GM23338 (cell line): ENCODE measurements at regions not wholly inside any gene's neighbourhood (a gene's known extent, or its start where the extent isn't known, plus 50 kb on each side); places are given as distances from the start of the nearest gene placed in this dataset.

Experiments
- ATAC-seq: fragments of 200-7000 bp; cut with Tn5 transposase; 3 replicates; pipeline ENCODE4 v1.9.1; 2020
- DNase-seq: peaks from one replicate; pipeline ENCODE4 v3.0.0-alpha.2; 2015; ENCODE audit warnings: low spot score
- H2AFZ ChIP-seq: fragments of 200-600 bp; sonication (generic); 2 replicates; pipeline ENCODE4 v1.8.0; 2016; ENCODE audit warnings: antibody characterized with exemption, mild to moderate bottlenecking, moderate library complexity
- H3F3A ChIP-seq: fragments of 200-600 bp; sonication (generic); replicated peaks from 2 replicates; pipeline ENCODE4 v1.8.0; 2017; ENCODE audit warnings: antibody characterized with exemption, mixed run types, low read depth
- H3K27ac ChIP-seq: fragments of 200-600 bp; sonication (generic); 2 replicates; pipeline ENCODE4 v1.6.1; 2016; ENCODE audit warnings: low read depth
- H3K27me3 ChIP-seq: fragments of 200-600 bp; sonication (generic); 2 replicates; pipeline ENCODE4 v1.8.0; 2016; ENCODE audit warnings: mild to moderate bottlenecking, mixed run types, moderate library complexity; ENCODE audit not compliant: insufficient read depth
- H3K36me3 ChIP-seq: fragments of 200-600 bp; sonication (generic); 2 replicates; pipeline ENCODE4 v1.8.0; 2016; ENCODE audit warnings: mild to moderate bottlenecking; ENCODE audit not compliant: insufficient read depth
- H3K4me1 ChIP-seq: fragments of 200-600 bp; sonication (generic); 2 replicates; pipeline ENCODE4 v1.8.0; 2016; ENCODE audit warnings: mild to moderate bottlenecking, moderate library complexity; ENCODE audit not compliant: insufficient read depth
- H3K4me2 ChIP-seq: fragments of 200-600 bp; sonication (generic); 2 replicates; pipeline ENCODE4 v1.7.1; 2017; ENCODE audit warnings: mixed run types
- H3K4me3 ChIP-seq: fragments of 200-600 bp; sonication (generic); 2 replicates; pipeline ENCODE4 v1.6.1; 2016; ENCODE audit warnings: mixed run types
- H3K79me2 ChIP-seq: fragments of 200-600 bp; sonication (generic); replicated peaks from 2 replicates; pipeline ENCODE4 v1.8.0; 2017; ENCODE audit warnings: mild to moderate bottlenecking; ENCODE audit not compliant: insufficient read depth
- H3K9me2 ChIP-seq: fragments of 200-600 bp; sonication (generic); 2 replicates; pipeline ENCODE4 v1.8.0; 2017; ENCODE audit not compliant: insufficient read depth
- H4K20me1 ChIP-seq: fragments of 200-600 bp; sonication (generic); replicated peaks from 2 replicates; pipeline ENCODE4 v1.8.0; 2017; ENCODE audit warnings: mild to moderate bottlenecking; ENCODE audit not compliant: insufficient read depth
- H3K27ac Mint-ChIP-seq: 2 replicates; pipeline ENCODE4 v1.8.0; 2020; ENCODE audit warnings: inconsistent platforms, mild to moderate bottlenecking, moderate library complexity, mixed read lengths
- H3K27me3 Mint-ChIP-seq: 3 replicates; pipeline ENCODE4 v1.8.0; 2022; ENCODE audit warnings: low read depth, mild to moderate bottlenecking, moderate library complexity, mixed read lengths, inconsistent platforms; ENCODE audit not compliant: insufficient read depth, poor library complexity
- H3K36me3 Mint-ChIP-seq: 3 replicates; pipeline ENCODE4 v1.8.0; 2021; ENCODE audit warnings: low read depth, mild to moderate bottlenecking, inconsistent platforms, moderate library complexity, mixed read lengths
- H3K4me1 Mint-ChIP-seq: 3 replicates; pipeline ENCODE4 v1.8.0; 2020; ENCODE audit warnings: mild to moderate bottlenecking, inconsistent platforms, mixed read lengths
- H3K4me3 Mint-ChIP-seq: 3 replicates; pipeline ENCODE4 v1.8.0; 2021; ENCODE audit warnings: moderate library complexity, mild to moderate bottlenecking, inconsistent platforms, mixed read lengths
- H3K9me3 Mint-ChIP-seq: 3 replicates; pipeline ENCODE4 v1.8.0; 2020; ENCODE audit warnings: moderate library complexity, mild to moderate bottlenecking, inconsistent platforms, mixed read lengths
- CREB1 ChIP-seq: fragments of 250-450 bp; sonication (Bioruptor Pico); IDR thresholded peaks from 2 replicates; pipeline ENCODE4 v1.5.0; 2020; ENCODE audit warnings: low read depth, mild to moderate bottlenecking, moderate library complexity
- CTCF ChIP-seq, 2 experiments: fragments of 200-600 bp in 1 of 2; sonication (generic) in 1 of 2; conservative IDR thresholded peaks; 2 replicates each; pipeline versions ENCODE4 v1.5.1 to v1.6.1; 2016 to 2017; ENCODE audit warnings: antibody characterized with exemption in 2 of 2, low read depth in 2 of 2, mild to moderate bottlenecking in 2 of 2, moderate library complexity in 1 of 2
- ETS1 ChIP-seq: IDR thresholded peaks from 2 replicates; pipeline ENCODE4 v1.6.1; 2016; ENCODE audit warnings: antibody characterized with exemption
- EZH2 ChIP-seq: fragments of 200-600 bp; sonication (generic); IDR thresholded peaks from one replicate; pipeline ENCODE4 v1.8.0; 2017; ENCODE audit warnings: antibody characterized with exemption, mild to moderate bottlenecking, low read depth; ENCODE audit not compliant: unreplicated experiment
- EZH2phosphoT487 ChIP-seq: fragments of 200-600 bp; sonication (generic); IDR thresholded peaks from one replicate; pipeline ENCODE4 v1.8.1; 2018; ENCODE audit warnings: antibody characterized with exemption; ENCODE audit not compliant: unreplicated experiment
- JUNB ChIP-seq: IDR thresholded peaks from one replicate; pipeline ENCODE4 v1.6.1; 2016; ENCODE audit warnings: antibody characterized with exemption; ENCODE audit not compliant: unreplicated experiment
- NANOG ChIP-seq: IDR thresholded peaks from 2 replicates; pipeline ENCODE4 v1.6.1; 2016; ENCODE audit warnings: antibody characterized with exemption, borderline replicate concordance
- POLR2AphosphoS5 ChIP-seq: IDR thresholded peaks from 2 replicates; pipeline ENCODE4 v1.6.1; 2016; ENCODE audit warnings: antibody characterized with exemption, low read depth
- REST ChIP-seq: IDR thresholded peaks from one replicate; pipeline ENCODE4 v1.6.1; 2018; ENCODE audit warnings: antibody characterized with exemption; ENCODE audit not compliant: unreplicated experiment
- STAT1 ChIP-seq: IDR thresholded peaks from one replicate; pipeline ENCODE4 v1.6.1; 2016; ENCODE audit warnings: antibody characterized with exemption; ENCODE audit not compliant: unreplicated experiment
- ZNF114 ChIP-seq: fragments of 250-450 bp; sonication (Bioruptor Pico); IDR thresholded peaks from 2 replicates; pipeline ENCODE4 v1.5.0; 2020; ENCODE audit warnings: mild to moderate bottlenecking, moderate library complexity
- ZNF331 ChIP-seq: fragments of 250-450 bp; sonication (Bioruptor Pico); IDR thresholded peaks from 2 replicates; pipeline ENCODE4 v1.5.0; 2020; ENCODE audit warnings: low read depth, mild to moderate bottlenecking, moderate library complexity
- ZNF462 ChIP-seq: fragments of 250-450 bp; sonication (Bioruptor Pico); IDR thresholded peaks from 2 replicates; pipeline ENCODE4 v1.5.0; 2020; ENCODE audit warnings: mild to moderate bottlenecking, moderate library complexity

GRCh38 chr16:65781855-65782254, 584.6 kb upstream of the CDH5 start:
- Mint-ChIP-seq H3K4me3 (no peak overlapping the region), H3K27ac (no peak overlapping the region), H3K4me1 (no peaks in the 10 kb centered on the region), H3K9me3 (peaks cover 14% of the 10 kb centered on the region), H3K27me3 (peaks cover 5% of the 10 kb centered on the region), H3K36me3 (peaks cover 15% of the 10 kb centered on the region)
- Histone ChIP-seq H3K4me1 (no peaks in the 10 kb centered on the region), H3K79me2 (no peaks in the 10 kb centered on the region), H3K36me3 (no peaks in the 10 kb centered on the region), H3K9me2 (peaks cover 6% of the 10 kb centered on the region; the same call in 1 of the 2 replicates), H3K4me2 (no peak overlapping the region), H3F3A (no peaks in the 10 kb centered on the region), H3K27me3 (no peaks in the 10 kb centered on the region), H4K20me1 (no peaks in the 10 kb centered on the region), H3K27ac (no peak overlapping the region), H3K4me3 (no peak overlapping the region), H2AFZ (no peak overlapping the region)
- no peak for ATAC-seq
- no peak for TF ChIP-seq EZH2
- TF ChIP-seq ZNF114 (CRISPR knock-in tag): no peak
- TF ChIP-seq STAT1: no peak
- no peak for TF ChIP-seq POLR2AphosphoS5
- TF ChIP-seq ETS1: no peak
- TF ChIP-seq CTCF (conservative IDR thresholded peaks at IDR 0.05; ENCODE audit: low read depth in 2 of 2): no peak
- TF ChIP-seq NANOG: no peak
- no peak for TF ChIP-seq JUNB
- no peak for TF ChIP-seq ZNF331 (CRISPR knock-in tag)
- TF ChIP-seq REST: no peak
- TF ChIP-seq EZH2phosphoT487: no peak
- TF ChIP-seq CREB1 (CRISPR knock-in tag): no peak
- no peak for TF ChIP-seq ZNF462
- no peak for DNase-seq
